NAMALWA (cell line): ENCODE measurements at regions not wholly inside any gene's neighbourhood (a gene's known extent, or its start where the extent isn't known, plus 50 kb on each side); places are given as distances from the start of the nearest gene placed in this dataset.
A peak's percentile ranks its signal among the peaks of the same experiment; 100 is the strongest.

Source experiments
- DNase-seq: peaks from one replicate; pipeline ENCODE4 v3.0.0-alpha.2; 2015; ENCODE audit warnings: low spot score

DNA sequence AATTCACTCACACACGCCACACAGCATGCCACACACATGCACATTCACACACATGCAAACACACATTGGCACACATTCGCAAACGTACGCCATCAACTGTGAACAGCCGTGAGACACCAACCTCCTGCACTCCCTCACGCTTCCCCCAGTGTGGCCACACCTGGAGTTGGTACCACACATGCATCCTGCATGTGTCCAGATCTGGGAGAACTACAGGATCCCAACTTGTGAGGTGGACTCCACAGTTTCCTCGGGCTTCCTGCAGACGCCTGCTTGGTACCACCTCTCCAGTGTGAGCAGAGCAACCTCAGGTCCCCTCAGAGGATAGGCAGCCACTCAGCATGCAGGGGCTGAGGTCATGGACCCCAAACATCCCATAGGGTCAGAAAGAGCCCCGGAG lies 239.0 kb downstream of the EIPR1 start:
- DNase-seq: no peak

DNA sequence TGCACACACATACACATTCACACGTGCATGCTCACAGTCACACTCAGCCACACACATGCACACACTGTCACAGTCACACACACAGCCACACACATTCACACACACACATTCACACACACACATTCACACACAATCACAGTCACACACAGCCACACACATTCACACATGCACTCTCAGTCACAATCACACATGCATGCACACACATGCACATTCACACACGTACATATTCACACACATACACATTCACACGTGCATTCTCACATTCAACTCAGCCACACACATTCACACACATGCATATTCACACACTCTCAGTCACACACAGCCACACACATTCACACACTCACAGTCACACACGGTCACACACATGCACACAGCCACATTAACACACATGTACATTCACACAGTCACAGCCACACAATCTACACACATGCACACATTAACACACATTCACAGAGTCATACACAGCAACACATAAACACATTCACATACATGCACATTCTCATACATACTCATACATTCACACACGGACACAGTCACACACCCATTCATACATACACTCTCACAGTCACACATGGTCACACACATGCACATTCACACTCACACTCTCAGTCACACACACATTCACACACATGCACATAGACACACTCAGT lies 239.8 kb downstream of the EIPR1 start:
- DNase-seq: no peak

DNA sequence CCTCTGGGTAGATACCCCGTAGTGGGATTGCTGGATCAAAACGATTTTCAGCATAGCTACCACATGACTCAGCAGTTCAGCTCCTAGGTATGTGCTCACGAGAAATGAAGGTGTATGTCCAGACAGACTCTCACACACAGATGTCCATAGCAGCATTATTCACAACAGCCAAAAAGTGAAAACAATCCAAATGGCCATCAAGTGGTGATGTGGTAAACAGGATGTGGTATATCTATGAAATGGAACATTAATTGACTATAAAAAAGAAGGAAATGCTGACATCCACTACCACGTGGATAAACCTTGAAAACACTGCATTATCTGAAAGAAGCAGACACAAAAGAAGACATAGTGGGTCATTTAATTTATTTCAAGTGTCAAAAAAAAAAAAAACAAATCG lies 241.9 kb downstream of the EIPR1 start:
- no peak for DNase-seq

DNA sequence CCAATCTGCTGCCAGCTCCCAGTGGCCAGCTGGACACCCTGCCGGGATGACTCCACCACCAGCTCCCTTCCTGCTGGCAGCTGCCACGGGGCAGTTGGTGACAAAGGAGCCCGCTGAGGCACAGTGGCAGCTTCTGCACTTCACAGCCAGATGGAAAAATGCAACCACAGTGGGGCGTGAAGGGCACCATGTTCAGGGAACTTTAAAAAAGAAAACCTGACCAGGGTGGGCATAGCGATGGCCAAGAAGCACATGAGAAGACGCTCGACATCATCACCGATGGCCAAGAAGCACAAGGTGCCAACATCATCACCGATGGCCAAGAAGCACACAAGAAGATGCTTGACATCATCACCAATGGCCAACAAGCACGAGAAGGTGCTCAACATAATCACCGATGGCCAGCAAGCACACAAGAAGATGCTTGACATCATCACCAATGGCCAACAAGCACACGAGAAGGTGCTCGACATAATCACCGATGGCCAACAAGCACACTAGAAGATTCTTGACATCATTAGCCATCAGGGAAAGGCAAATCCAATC lies 243.5 kb downstream of the EIPR1 start:
- no peak for DNase-seq

DNA sequence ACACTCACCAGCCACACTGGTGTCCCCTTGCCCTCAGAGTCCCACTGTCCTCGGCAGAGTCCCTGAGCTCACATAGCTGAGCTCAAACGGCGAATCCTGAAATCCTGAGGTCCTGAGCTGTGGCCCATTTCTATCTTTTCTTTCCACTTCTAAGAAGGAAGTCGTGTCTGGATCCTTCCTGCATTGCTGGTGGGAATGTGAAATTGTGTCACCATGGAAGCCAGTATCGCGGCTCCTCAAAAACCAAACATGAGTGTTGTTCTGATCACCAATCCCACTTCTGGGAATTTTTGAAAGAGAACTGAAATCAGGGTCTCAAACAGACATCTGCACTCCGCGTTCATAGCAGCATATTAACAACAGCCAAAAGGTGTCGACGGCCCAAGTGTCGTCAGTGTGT lies 244.7 kb downstream of the EIPR1 start:
- DNase-seq: no peak

DNA sequence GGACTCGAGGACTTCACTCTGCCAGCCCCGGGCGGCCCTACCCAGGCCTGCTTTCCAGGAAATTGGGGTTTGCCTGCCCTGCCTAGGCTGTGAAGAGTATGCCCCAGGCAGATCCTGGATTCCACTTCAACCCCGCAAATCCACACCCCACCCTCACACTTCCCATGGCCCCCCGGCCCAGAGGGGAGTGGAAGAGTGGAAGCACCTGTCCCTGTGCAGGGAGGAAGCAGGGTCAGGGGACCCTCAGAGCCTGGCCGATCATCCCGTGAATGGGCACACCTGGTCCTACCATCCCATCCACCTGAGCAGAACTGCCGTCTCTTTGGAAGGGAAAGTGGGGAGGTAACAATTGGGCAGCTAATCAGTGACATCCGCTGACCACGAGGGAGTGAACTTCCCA lies 245.2 kb downstream of the EIPR1 start:
- no peak for DNase-seq

DNA sequence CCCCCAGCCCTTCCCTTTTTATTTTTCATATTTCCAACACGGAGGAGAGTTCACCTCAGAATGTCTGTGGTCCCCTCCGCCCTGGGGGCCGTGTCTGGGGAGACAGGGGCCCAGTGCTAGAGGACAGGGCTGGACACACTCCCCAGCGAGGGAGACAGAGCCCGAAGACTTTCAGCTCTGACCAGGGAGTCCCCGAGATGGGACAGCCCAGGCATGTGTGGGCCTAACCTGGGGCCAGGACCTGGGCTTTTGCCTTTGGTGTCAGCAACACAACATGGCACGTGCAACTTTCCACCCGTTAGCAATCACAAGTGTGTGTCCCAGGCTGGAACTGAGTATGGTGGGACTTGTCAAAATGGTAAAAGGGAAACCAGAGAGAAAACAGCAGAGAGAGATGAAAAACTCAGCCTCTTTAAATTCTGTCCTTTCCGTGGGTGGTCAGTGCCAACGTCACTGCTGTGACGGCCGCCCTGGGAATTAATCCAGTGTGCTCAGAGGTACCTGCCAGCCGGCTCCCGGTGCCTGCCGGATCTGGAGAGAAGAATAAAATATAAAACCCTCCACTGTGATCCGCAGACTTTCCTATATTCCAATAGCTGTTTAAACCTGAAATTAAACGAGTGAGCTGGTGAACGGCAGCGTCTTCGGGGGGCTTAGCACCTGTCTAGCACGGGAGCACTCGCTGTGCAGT lies 245.8 kb downstream of the EIPR1 start:
- DNase-seq: no peak

DNA sequence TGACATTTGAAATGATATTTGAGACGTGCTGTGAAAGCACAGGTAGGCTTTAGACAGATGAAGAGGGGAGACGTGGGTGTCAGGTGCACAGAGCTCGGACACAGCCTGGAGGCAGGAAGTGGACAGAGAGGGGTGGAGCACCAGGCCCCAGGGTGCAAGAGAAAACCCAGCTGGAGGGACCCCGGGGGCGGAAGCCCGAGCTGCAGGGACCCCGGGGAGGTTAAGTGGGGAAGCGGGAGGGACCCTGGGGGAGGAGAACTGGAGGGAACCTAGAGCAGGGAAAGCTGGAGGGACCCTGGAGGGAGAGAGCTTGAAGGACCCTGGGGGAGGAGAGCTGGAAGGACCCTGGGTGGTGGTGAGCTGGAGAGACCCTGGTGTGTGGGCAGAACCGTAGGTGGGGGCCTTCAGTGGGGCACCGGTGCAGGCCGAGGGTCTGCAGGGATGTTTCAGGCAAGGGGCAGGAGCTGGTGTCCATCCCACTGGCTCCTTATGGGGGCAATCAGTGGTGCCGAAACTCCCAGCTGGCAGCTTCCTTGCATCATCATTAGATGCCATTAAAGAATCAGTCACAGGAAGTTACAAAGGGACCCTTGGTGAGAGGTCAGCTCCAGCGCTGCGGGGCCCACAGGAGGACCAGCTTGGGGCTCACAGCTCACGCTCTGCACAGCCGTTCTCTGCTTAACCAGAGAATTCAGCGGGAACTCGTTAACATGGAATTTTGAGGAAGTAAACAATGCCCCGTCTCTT lies 246.6 kb downstream of the EIPR1 start:
- no peak for DNase-seq

DNA sequence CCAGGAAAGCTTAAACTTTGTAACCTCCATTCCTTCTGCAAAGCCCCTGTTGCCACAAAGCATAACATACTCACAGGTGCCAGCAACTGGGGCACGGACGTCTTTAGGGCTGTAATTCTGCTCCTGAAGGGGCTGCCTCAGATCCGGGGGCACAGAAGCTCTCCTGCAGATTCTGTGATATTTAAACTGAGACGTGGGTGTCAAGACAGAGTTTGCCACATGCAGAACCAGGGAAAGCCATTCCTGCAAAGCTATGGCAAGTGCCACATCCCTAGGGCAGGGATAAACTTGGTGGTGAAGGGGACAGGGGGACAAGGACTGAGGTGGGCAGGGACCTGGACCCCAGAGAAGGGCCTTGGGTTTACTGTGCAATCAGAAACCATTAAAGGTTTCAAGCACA lies 247.2 kb downstream of the EIPR1 start:
- DNase-seq: no peak

DNA sequence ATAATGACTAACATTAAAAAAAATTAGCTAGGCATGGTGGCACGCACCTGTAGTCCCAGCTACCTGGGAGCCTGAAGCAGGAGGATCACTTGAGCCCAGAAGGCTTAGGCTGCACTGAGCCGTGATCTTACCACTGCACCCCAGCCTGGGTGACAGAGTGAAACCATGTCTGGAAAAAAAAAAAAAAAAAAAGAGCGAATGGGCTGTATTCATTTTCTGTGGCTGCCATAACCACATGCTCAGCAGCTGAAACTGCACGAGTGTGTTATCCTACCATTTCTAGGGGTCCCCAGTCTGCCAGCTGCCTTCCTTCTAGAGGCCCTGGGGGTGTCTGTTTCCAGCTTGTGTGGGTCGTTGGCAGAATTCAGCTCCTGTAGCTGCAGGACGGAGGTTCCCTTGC lies 247.8 kb downstream of the EIPR1 start:
- no peak for DNase-seq

DNA sequence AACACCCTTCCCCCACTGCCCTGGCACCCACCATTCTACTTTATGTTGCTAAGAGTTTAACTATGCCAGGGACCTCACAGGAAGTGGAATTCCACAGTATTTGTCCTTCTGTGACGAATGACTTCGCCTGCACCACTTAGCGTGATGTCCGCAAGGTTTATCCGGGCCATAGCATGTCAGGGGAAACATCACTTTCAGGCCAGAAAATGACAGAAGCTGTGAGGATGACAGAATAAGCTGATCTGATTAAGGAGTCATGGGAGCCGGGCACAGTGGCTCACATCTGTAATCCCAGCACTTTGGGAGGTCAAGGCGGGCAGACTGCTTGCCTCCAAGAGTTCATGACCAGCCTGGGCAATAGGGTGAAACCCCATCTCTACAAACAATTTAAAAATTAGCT lies 248.8 kb downstream of the EIPR1 start:
- DNase-seq: no peak

DNA sequence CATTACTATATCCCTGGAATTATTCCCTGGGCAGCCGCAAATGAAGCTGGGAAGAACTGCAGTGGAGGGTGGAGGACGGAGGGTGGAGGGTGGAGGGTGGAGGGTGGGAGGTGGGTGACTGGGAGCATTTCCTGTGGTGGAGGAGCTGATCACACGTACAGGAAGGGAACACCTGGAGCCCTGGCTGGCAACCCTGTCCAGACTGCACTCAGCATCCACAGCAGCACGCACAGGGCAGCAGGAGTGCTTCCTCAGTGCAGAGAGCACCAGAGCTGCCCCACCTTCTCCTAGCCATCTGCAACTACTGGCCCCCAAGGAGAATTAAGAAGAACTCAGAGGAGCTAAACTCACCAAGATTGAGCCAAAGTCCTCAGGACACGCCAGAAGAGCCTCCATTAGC lies 249.9 kb downstream of the EIPR1 start:
- no peak for DNase-seq

DNA sequence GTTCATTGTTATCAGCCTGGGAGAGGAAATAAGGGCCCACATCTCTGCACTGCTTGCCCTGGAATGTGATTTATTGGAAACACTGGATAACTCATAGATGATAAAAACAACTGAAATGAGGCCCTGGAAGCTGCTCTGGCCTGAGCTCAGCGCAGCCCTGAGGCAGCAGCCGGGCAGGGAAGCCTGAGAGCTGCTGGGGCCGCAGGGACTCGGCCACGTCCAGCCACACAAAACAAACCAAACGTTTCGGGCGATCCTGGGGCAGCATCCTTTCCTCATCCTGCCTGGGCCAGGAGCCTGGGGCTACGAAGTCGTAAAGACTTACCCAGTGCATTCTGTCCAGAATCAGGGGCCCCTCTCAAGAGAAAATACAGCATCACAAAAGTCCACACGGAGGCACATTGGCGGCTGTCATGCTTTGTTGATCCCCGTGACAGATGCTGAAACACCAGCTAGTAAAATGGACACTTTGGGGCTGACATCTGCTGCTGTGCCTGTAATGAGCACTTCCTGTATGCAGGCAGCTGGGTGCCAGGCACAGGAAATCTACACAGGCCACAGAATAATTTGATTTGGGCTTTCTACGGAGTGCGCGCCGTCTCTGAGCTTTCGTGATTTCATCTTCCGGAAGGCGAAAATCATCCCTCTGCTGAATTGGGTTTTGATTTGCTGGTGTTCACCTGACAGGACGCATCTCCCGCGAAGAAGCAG lies 250.6 kb downstream of the EIPR1 start:
- DNase-seq: peak; percentile 66

DNA sequence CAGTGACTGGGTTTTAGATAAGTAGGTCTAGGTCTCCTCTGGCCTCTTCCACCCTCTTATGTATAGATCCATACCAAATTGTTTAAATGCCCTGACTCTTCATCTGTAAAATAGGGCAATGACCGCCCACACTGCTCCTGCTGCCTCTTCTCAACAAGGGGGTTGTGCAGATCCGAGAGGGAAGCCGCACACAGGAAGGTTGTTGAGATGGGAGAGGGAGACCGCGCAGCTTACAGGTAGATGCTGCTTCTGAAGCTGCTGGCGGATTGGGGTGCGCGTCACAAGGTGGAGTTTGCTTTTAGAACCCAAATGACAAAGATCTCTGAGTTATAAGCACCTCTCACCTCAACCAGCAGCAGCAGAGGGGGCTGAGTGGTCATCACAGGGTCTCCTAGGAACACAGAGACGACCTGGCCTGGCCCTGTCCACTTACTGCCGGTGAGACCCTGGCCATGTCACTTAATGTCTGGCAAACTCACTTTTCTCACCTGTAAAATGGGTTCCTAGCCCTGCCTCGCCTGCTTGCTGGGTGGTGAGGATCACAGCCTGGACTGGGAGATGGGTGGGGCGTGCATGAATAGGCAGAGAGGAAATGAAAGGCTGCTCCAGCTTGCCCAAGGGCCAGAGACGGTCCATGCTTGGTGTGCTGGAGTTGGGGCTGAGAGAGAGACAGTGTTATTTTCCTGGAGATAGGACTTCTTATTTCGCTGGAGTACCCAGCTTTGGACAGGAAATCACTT lies 251.3 kb downstream of the EIPR1 start:
- no peak for DNase-seq

DNA sequence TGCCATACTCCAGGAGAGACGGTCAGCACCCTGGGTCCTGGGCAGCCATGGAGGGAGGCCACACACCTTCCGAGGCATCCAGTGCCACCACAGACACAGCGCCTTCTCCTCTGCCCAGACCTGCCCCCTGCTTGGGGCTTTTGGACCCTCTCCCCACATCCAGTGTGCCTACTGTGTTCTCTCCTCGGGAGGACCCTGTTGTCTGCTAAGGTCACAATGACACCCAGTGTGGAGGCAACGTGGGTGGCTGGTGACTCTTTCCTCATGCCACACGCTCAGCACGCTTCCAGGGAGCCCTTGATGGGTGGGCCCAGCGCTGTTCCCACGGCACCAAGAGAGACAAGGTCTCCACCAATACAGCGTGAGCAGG lies 251.9 kb downstream of the EIPR1 start:
- no peak for DNase-seq

DNA sequence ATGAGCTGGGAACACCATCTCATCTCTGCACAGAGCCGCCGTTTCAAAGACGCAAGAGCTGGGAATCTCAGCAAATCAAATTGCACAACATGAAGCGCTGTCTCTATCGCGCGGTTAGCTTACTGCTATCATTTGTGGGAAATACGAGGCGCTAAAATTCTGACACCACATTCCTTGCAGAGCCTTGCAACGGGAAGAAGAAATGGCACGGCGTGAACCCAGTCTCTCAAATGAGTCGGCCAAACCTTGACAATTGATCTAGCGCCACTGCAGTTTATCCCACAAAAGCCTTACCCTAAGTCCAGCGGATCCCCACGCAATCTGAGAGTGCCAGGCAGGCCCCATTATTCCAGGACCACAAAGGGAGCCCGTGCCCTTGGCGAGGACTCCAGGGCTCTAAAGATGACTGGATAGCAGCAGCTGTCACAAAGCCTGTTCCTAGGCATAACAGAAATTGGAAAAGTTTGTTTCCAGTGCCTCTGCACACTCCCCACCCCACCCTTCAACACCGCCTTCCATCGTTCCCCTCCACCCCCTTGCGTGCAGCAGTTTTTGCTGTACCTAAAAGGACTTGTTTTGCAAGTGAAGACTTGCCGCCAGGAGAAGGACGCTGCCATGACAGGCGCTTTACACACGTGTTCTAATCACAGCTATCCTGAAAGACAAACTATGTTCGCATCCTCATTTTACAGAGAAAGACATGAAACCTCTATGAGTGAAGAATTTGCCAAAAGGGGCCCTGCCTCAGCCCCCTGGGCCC lies 252.4 kb downstream of the EIPR1 start:
- DNase-seq: no peak

DNA sequence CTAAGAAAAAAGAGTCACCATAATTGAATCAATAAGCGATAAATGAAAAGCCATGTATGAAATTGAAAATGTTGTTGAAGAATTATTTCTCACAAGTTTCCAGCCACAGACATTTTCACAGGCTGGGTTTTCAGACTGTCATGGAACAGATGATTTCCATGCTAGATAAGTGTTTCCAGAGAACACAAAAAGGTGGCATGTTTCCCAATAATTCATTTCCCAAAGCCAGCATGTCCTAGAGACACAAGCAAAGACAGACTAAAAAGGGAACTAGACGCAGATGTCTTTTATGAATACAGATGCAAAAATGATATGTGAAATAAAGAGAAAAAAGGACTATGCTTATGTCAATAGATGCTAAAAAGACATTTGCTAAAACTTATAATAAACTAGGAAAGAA lies 255.1 kb downstream of the EIPR1 start:
- DNase-seq: no peak

DNA sequence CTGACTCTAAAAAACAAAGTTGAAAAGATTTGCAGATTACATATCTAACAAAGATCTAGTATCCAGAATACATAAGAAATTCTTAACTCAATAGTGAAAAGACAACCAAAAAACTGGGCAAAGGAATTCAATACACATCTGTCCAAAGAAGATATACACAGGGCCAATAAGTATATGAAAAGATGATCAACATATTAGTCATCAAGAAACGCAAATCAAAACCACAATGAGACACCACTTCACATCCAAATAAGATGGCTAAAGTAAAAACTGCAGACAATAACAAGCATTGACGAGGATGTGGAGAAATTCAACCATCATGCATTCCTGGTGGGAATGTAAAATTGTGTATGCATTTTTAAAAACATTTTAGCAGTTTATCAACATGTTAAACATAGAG lies 256.0 kb downstream of the EIPR1 start:
- DNase-seq: no peak

DNA sequence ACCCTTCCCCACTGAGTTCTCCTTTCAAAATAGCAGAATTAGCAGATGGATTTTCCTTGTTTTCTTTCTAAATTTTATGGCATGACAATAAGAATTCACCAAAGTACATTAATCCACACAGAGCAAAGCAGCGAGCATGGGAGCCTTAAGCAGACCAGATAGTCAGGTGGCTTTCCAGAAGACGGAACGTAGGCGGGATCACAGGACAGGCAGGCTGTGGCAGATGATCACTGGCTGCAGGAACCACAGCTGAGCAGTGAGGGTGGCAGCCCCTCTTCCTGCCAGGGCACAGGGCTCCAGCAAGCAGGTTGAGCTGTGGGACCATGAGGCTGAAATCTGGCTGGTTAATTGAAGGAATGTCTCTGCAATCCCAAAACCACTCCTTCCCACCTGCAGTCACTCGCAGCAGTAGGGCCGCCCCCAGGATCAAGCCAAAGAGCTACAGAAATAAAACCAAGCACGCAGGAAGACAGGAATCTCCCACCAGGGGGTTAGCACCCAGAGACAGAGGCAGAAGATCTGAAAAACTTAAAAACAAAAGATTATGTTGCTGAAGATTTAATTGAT lies 259.9 kb downstream of the EIPR1 start:
- DNase-seq: no peak

DNA sequence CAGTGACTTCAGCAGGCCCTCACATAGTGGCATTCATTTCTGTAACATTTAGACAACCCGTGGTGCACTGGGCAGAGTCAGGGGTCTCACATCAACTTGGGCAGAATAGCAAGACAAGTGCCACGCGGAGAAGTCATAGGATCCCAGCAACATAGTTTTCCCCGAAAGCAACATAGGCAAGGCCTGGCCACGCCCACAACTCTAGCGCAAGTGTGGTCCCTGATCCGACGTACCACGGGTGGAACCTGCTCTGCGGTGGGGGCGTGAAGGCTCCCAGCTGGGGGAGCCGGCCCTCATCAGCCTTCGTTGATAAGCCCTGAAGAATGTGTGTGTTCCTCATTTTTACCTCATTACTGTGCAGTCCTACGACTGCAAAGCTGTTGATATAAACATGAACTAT lies 261.2 kb downstream of the EIPR1 start:
- DNase-seq: no peak
